Karpas-422 (cell line): ENCODE measurements at regions not wholly inside any gene's neighbourhood (a gene's known extent, or its start where the extent isn't known, plus 50 kb on each side); places are given as distances from the start of the nearest gene placed in this dataset.

ENCODE experiments used
- DNase-seq: peaks from one replicate; pipeline ENCODE4 v3.0.0-alpha.2; 2015
- H2AFZ ChIP-seq: fragments of 200-600 bp; sonication (generic); 2 replicates; pipeline ENCODE4 v1.6.1; 2014; ENCODE audit warnings: antibody characterized with exemption, low read length, mixed read lengths
- H3K27ac ChIP-seq: fragments of 200-600 bp; sonication (generic); 2 replicates; pipeline ENCODE4 v1.5.1; 2014; ENCODE audit warnings: mild to moderate bottlenecking, low read length, moderate library complexity
- H3K27me3 ChIP-seq: fragments of 200-600 bp; sonication (generic); 2 replicates; pipeline ENCODE4 v1.6.1; 2014; ENCODE audit warnings: low read length, mixed read lengths
- H3K36me3 ChIP-seq: fragments of 200-600 bp; sonication (generic); 2 replicates; pipeline ENCODE4 v1.6.1; 2014; ENCODE audit warnings: low read length, mixed read lengths; ENCODE audit not compliant: insufficient read depth
- H3K4me1 ChIP-seq: fragments of 200-600 bp; sonication (generic); 2 replicates; pipeline ENCODE4 v1.6.1; 2014; ENCODE audit warnings: mild to moderate bottlenecking, low read length, mixed read lengths
- H3K4me2 ChIP-seq: fragments of 200-600 bp; sonication (generic); 2 replicates; pipeline ENCODE4 v1.6.1; 2014; ENCODE audit warnings: low read length, low read depth, mild to moderate bottlenecking; ENCODE audit not compliant: poor library complexity, severe bottlenecking
- H3K4me3 ChIP-seq: fragments of 200-600 bp; sonication (generic); 2 replicates; pipeline ENCODE4 v1.5.1; 2014; ENCODE audit warnings: mild to moderate bottlenecking, antibody characterized with exemption, low read length, mixed read lengths
- H3K79me2 ChIP-seq: fragments of 200-600 bp; sonication (generic); 2 replicates; pipeline ENCODE4 v1.6.1; 2014; ENCODE audit warnings: mild to moderate bottlenecking, low read length, mixed read lengths
- H3K9ac ChIP-seq: fragments of 200-600 bp; sonication (generic); 2 replicates; pipeline ENCODE4 v1.6.0; 2014; ENCODE audit warnings: low read length
- H3K9me2 ChIP-seq: fragments of 200-600 bp; sonication (generic), shearing (Covaris generic); replicated peaks from 2 replicates; pipeline ENCODE4 v1.6.0; 2014; ENCODE audit warnings: mild to moderate bottlenecking, low read length, moderate library complexity; ENCODE audit not compliant: insufficient read depth
- H3K9me3 ChIP-seq: fragments of 300-700, 200-600 bp; sonication (generic); 2 replicates; pipeline ENCODE4 v1.6.1; 2014; ENCODE audit warnings: low read length, mixed read lengths
- H4K20me1 ChIP-seq: fragments of 200-600 bp; sonication (generic); 2 replicates; pipeline ENCODE4 v1.6.1; 2014; ENCODE audit warnings: mild to moderate bottlenecking, antibody characterized with exemption, low read length, low read depth; ENCODE audit not compliant: insufficient read depth

- Histone ChIP-seq H3K9me2 (no peaks in the 10 kb centered on the region), H3K4me2 (no peak overlapping the region), H4K20me1 (no peaks in the 10 kb centered on the region), H3K36me3 (no peaks in the 10 kb centered on the region), H3K9me3 (no peaks in the 10 kb centered on the region), H3K79me2 (no peaks in the 10 kb centered on the region), H3K4me3 (no peak overlapping the region), H3K4me1 (no peaks in the 10 kb centered on the region), H3K27me3 (no peaks in the 10 kb centered on the region), H3K27ac (no peak overlapping the region), H3K9ac (no peak overlapping the region), H2AFZ (no peak overlapping the region)
- no peak for DNase-seq
These were observed 50.3 kb upstream of the HMHB1 start for GRCh38 chr5:143761663-143762062.

GRCh38 chr5:143760755-143761154 lies 51.2 kb upstream of the HMHB1 start:
- Histone ChIP-seq H3K9me2 (no peaks in the 10 kb centered on the region), H3K27me3 (no peaks in the 10 kb centered on the region), H3K36me3 (no peaks in the 10 kb centered on the region), H3K79me2 (no peaks in the 10 kb centered on the region), H4K20me1 (no peaks in the 10 kb centered on the region), H2AFZ (no peak overlapping the region), H3K4me2 (no peak overlapping the region), H3K4me1 (no peaks in the 10 kb centered on the region), H3K27ac (no peak overlapping the region), H3K9me3 (no peaks in the 10 kb centered on the region), H3K4me3 (no peak overlapping the region), H3K9ac (no peak overlapping the region)
- no peak for DNase-seq

GRCh38 chr5:143760131-143760505 lies 51.8 kb upstream of the HMHB1 start:
- no peak for DNase-seq
- no peaks in the 10 kb centered on the region for H3K36me3 ChIP-seq
- no peaks in the 10 kb centered on the region for H3K27me3 ChIP-seq
- H2AFZ ChIP-seq = no peak overlapping the region
- H3K4me1 ChIP-seq = no peaks in the 10 kb centered on the region
- no peaks in the 10 kb centered on the region for H3K9me2 ChIP-seq
- H4K20me1 ChIP-seq = no peaks in the 10 kb centered on the region
- H3K4me2 ChIP-seq = no peak overlapping the region
- no peaks in the 10 kb centered on the region for H3K79me2 ChIP-seq
- H3K9ac ChIP-seq = no peak overlapping the region
- no peaks in the 10 kb centered on the region for H3K9me3 ChIP-seq
- no peak overlapping the region for H3K27ac ChIP-seq
- H3K4me3 ChIP-seq = no peak overlapping the region

GRCh38 chr5:143759396-143760130 lies 52.4 kb upstream of the HMHB1 start:
- Histone ChIP-seq H3K4me2 (no peak overlapping the region), H3K27ac (no peak overlapping the region)

GRCh38 chr5:143758750-143759149 lies 53.2 kb upstream of the HMHB1 start:
- no peak for DNase-seq
- no peaks in the 10 kb centered on the region for H4K20me1 ChIP-seq
- no peak overlapping the region for H3K27ac ChIP-seq
- no peak overlapping the region for H3K4me2 ChIP-seq
- H3K36me3 ChIP-seq = no peaks in the 10 kb centered on the region
- H3K4me3 ChIP-seq = no peak overlapping the region
- no peaks in the 10 kb centered on the region for H3K9me3 ChIP-seq
- no peaks in the 10 kb centered on the region for H3K27me3 ChIP-seq
- H3K79me2 ChIP-seq = no peaks in the 10 kb centered on the region
- H3K4me1 ChIP-seq = no peaks in the 10 kb centered on the region
- no peaks in the 10 kb centered on the region for H3K9me2 ChIP-seq
- H3K9ac ChIP-seq = no peak overlapping the region
- H2AFZ ChIP-seq = no peak overlapping the region

More at GRCh38 chr5:143759396-143760130, 52.4 kb upstream of the HMHB1 start:
- Histone ChIP-seq H4K20me1 (no peaks in the 10 kb centered on the region), H3K27me3 (no peaks in the 10 kb centered on the region), H3K4me1 (no peaks in the 10 kb centered on the region), H3K79me2 (no peaks in the 10 kb centered on the region), H3K4me3 (no peak overlapping the region), H3K36me3 (no peaks in the 10 kb centered on the region), H3K9me3 (no peaks in the 10 kb centered on the region), H2AFZ (no peak overlapping the region), H3K9ac (no peak overlapping the region), H3K9me2 (no peaks in the 10 kb centered on the region)
- no peak for DNase-seq

- Histone ChIP-seq H3K36me3 (no peaks in the 10 kb centered on the region), H3K27ac (no peak overlapping the region)
- DNase-seq = no peak
These were observed 53.9 kb upstream of the HMHB1 start for GRCh38 chr5:143758015-143758414.

GRCh38 chr5:143757116-143757515 lies 54.8 kb upstream of the HMHB1 start:
- Histone ChIP-seq H3K27me3 (no peaks in the 10 kb centered on the region), H2AFZ (no peak overlapping the region), H4K20me1 (no peaks in the 10 kb centered on the region), H3K4me2 (no peak overlapping the region), H3K9me3 (no peaks in the 10 kb centered on the region), H3K4me3 (no peak overlapping the region), H3K36me3 (no peaks in the 10 kb centered on the region), H3K9ac (no peak overlapping the region), H3K27ac (no peak overlapping the region), H3K9me2 (no peaks in the 10 kb centered on the region), H3K79me2 (no peaks in the 10 kb centered on the region), H3K4me1 (no peaks in the 10 kb centered on the region)
- DNase-seq = no peak

More at GRCh38 chr5:143758015-143758414, 53.9 kb upstream of the HMHB1 start:
- no peak overlapping the region for H2AFZ ChIP-seq
- no peak overlapping the region for H3K4me3 ChIP-seq
- H3K9ac ChIP-seq = no peak overlapping the region
- no peak overlapping the region for H3K4me2 ChIP-seq
- no peaks in the 10 kb centered on the region for H3K9me3 ChIP-seq
- H3K79me2 ChIP-seq = no peaks in the 10 kb centered on the region
- H3K4me1 ChIP-seq = no peaks in the 10 kb centered on the region
- H3K27me3 ChIP-seq = no peaks in the 10 kb centered on the region
- no peaks in the 10 kb centered on the region for H4K20me1 ChIP-seq
- H3K9me2 ChIP-seq = no peaks in the 10 kb centered on the region

GRCh38 chr5:143755966-143756365 lies 56.0 kb upstream of the HMHB1 start:
- H3K4me3 ChIP-seq = no peak overlapping the region
- H4K20me1 ChIP-seq = no peaks in the 10 kb centered on the region
- no peaks in the 10 kb centered on the region for H3K79me2 ChIP-seq
- H3K9me2 ChIP-seq = no peaks in the 10 kb centered on the region
- no peaks in the 10 kb centered on the region for H3K4me1 ChIP-seq
- no peak overlapping the region for H2AFZ ChIP-seq
- no peak overlapping the region for H3K27ac ChIP-seq
- DNase-seq = no peak
- H3K36me3 ChIP-seq = no peaks in the 10 kb centered on the region
- no peaks in the 10 kb centered on the region for H3K27me3 ChIP-seq
- H3K9ac ChIP-seq = no peak overlapping the region
- H3K4me2 ChIP-seq = no peak overlapping the region
- no peaks in the 10 kb centered on the region for H3K9me3 ChIP-seq
